Tibial nerve (tissue), 4 donors: ENCODE measurements at regions not wholly inside any gene's neighbourhood (a gene's known extent, or its start where the extent isn't known, plus 50 kb on each side); places are given as distances from the start of the nearest gene placed in this dataset.

Experiments used
- DNase-seq, 2 donors: peaks; one replicate each; pipeline ENCODE4 v3.0.0-alpha.2; 2019; ENCODE audit warnings: low spot score in 2 of 2
- H3K27ac ChIP-seq, 4 donors: fragments of 200-600 bp; sonication (generic) in 3 of 4; one replicate each; pipeline ENCODE4 v1.5.1; 2017 to 2019; ENCODE audit warnings: mild to moderate bottlenecking in 1 of 4
- H3K27me3 ChIP-seq, 2 donors: fragments of 200-600 bp; sonication (generic) in 1 of 2; one replicate each; pipeline versions ENCODE4 v1.5.1 to v1.6.0; 2017 to 2019
- H3K36me3 ChIP-seq, 3 donors: fragments of 200-600 bp; sonication (generic); one replicate each; pipeline ENCODE4 v1.5.1; 2018 to 2019
- H3K4me1 ChIP-seq, 4 donors: fragments of 200-600 bp; sonication (generic) in 3 of 4; one replicate each; pipeline ENCODE4 v1.5.1; 2017 to 2019
- H3K4me3 ChIP-seq, 4 donors: fragments of 200-600 bp; sonication (generic) in 3 of 4; one replicate each; pipeline ENCODE4 v1.5.1; 2017 to 2019; ENCODE audit warnings: mild to moderate bottlenecking in 1 of 4, moderate library complexity in 1 of 4
- H3K9me3 ChIP-seq, 4 donors: fragments of 200-600 bp; sonication (generic) in 3 of 4; one replicate each; pipeline ENCODE4 v1.5.1; 2017 to 2019
- CTCF ChIP-seq, 5 experiments: fragments of 200-600 bp in 3 of 5; fragments of 450-650 bp in 2 of 5; sonication (generic) in 3 of 5; IDR thresholded peaks; one replicate each; pipeline ENCODE4 v1.5.1; 2016 to 2019; ENCODE audit warnings: antibody characterized with exemption in 5 of 5, mild to moderate bottlenecking in 3 of 5, moderate library complexity in 2 of 5
- EP300 ChIP-seq, 2 donors: sonication (generic); formaldehyde crosslinking; IDR thresholded peaks; one replicate each; pipeline ENCODE4 v1.6.1; 2017; ENCODE audit warnings: antibody characterized with exemption in 2 of 2, mild to moderate bottlenecking in 1 of 2
- POLR2A ChIP-seq, 2 donors: fragments of 450-650 bp; IDR thresholded peaks; one replicate each; pipeline ENCODE4 v1.6.1; 2017; ENCODE audit warnings: antibody characterized with exemption in 2 of 2, mild to moderate bottlenecking in 2 of 2, moderate library complexity in 2 of 2
- WGBS, 2 donors: methylation state at CpG; one replicate each; pipeline ENCODE4 v1.1.5; 2018; 5-methylcytosine and 5-hydroxymethylcytosine counted together

- Histone ChIP-seq H3K4me3 (no peak overlapping the region), H3K9me3 (peaks cover 0 to 22% (median 0%) of the 10 kb centered on the region in 4 donors), H3K27me3 (no peaks in the 10 kb centered on the region), H3K36me3 (no peaks in the 10 kb centered on the region), H3K4me1 (no peaks in the 10 kb centered on the region), H3K27ac (no peak overlapping the region)
- DNase-seq = no peak
- no peak for TF ChIP-seq POLR2A (IDR thresholded peaks at IDR 0.05)
- TF ChIP-seq CTCF (IDR thresholded peaks at IDR 0.05) = no peak
- TF ChIP-seq EP300 (IDR thresholded peaks at IDR 0.05) = no peak
- 72 to 74% methylated on average over 3 to 4 of the region's 4 CpGs for WGBS, 2 donors
These were observed 862.9 kb downstream of the UQCRFS1 start for GRCh38 chr19:28350037-28350436.

- DNase-seq = no peak
- H3K9me3 ChIP-seq = peaks cover 0 to 22% (median 0%) of the 10 kb centered on the region in 4 donors
- TF ChIP-seq POLR2A (IDR thresholded peaks at IDR 0.05) (no peak), CTCF (IDR thresholded peaks at IDR 0.05) (no peak), EP300 (IDR thresholded peaks at IDR 0.05) (no peak)
- H3K4me3 ChIP-seq = no peak overlapping the region
- no peak overlapping the region for H3K27ac ChIP-seq
- H3K4me1 ChIP-seq = no peaks in the 10 kb centered on the region
- no peaks in the 10 kb centered on the region for H3K36me3 ChIP-seq
- no peaks in the 10 kb centered on the region for H3K27me3 ChIP-seq
- 80 to 81% methylated on average over 2 of the region's 2 CpGs for WGBS, 2 donors
These were observed 863.3 kb downstream of the UQCRFS1 start for GRCh38 chr19:28349604-28350003.

GRCh38 chr19:28345811-28346210 lies 867.1 kb downstream of the UQCRFS1 start:
- no peaks in the 10 kb centered on the region for H3K27me3 ChIP-seq
- WGBS, 2 donors = 62 to 63% methylated on average over 3 of the region's 3 CpGs
- DNase-seq = no peak

GRCh38 chr19:28341810-28342350 lies 871.1 kb downstream of the UQCRFS1 start:
- Histone ChIP-seq H3K4me3 (no peak overlapping the region), H3K27ac (no peak overlapping the region), H3K36me3 (no peaks in the 10 kb centered on the region), H3K27me3 (no peaks in the 10 kb centered on the region), H3K9me3 (peaks cover 0 to 13% (median 0%) of the 10 kb centered on the region in 4 donors), H3K4me1 (no peaks in the 10 kb centered on the region)
- no peak for DNase-seq
- no peak for TF ChIP-seq POLR2A (IDR thresholded peaks at IDR 0.05)
- TF ChIP-seq CTCF (IDR thresholded peaks at IDR 0.05) = no peak
- no peak for TF ChIP-seq EP300 (IDR thresholded peaks at IDR 0.05)
- 82 to 84% methylated on average over 5 of the region's 5 CpGs for WGBS, 2 donors

More at GRCh38 chr19:28345811-28346210, 867.1 kb downstream of the UQCRFS1 start:
- no peak for TF ChIP-seq EP300 (IDR thresholded peaks at IDR 0.05)
- no peak for TF ChIP-seq CTCF (IDR thresholded peaks at IDR 0.05)
- no peak for TF ChIP-seq POLR2A (IDR thresholded peaks at IDR 0.05)
- Histone ChIP-seq H3K4me1 (no peaks in the 10 kb centered on the region), H3K9me3 (peaks cover 0 to 7% (median 0%) of the 10 kb centered on the region in 4 donors), H3K36me3 (no peaks in the 10 kb centered on the region), H3K27ac (no peak overlapping the region), H3K4me3 (no peak overlapping the region)

- no peaks in the 10 kb centered on the region for H3K4me1 ChIP-seq
- H3K4me3 ChIP-seq = no peak overlapping the region
- TF ChIP-seq CTCF (IDR thresholded peaks at IDR 0.05) = no peak
- H3K9me3 ChIP-seq = peaks cover 0 to 14% (median 0%) of the 10 kb centered on the region in 4 donors
- no peaks in the 10 kb centered on the region for H3K27me3 ChIP-seq
- WGBS, 2 donors = 73 to 77% methylated on average over 4 of the region's 4 CpGs
- H3K27ac ChIP-seq = no peak overlapping the region
- no peak for DNase-seq
- no peaks in the 10 kb centered on the region for H3K36me3 ChIP-seq
These were observed 878.5 kb downstream of the UQCRFS1 start for GRCh38 chr19:28334419-28334818.
